H1 (cell line): ENCODE measurements at regions not wholly inside any gene's neighbourhood (a gene's known extent, or its start where the extent isn't known, plus 50 kb on each side); places are given as distances from the start of the nearest gene placed in this dataset.

ENCODE experiments used
- CTCF ChIA-PET: fragments of 300-600 bp; sonication (Branson Sonifier 250); formaldehyde crosslinking; loops from one replicate; lab custom pipeline; 2021; ENCODE audit not compliant: partially characterized antibody; lab: Charles Lee
- POLR2A ChIA-PET: fragments of 300-600 bp; sonication (Branson Sonifier 250); formaldehyde crosslinking; loops from one replicate; lab custom pipeline; 2021; ENCODE audit warnings: inconsistent platforms; ENCODE audit not compliant: partially characterized antibody; lab: Charles Lee
- DNase-seq, 2 experiments: peaks; one replicate each; pipeline versions ENCODE4 v3.0.0 to v3.0.0-alpha.2; 2010 to 2022; ENCODE audit warnings: low spot score in 2 of 2, low read depth in 1 of 2, mixed read lengths in 1 of 2
- FAIRE-seq: peaks from 2 replicates; lab custom pipeline; 2011; peaks lifted over from hg19 to GRCh38; lab: Jason Lieb, UNC
- H2AFZ ChIP-seq: 2 replicates; pipeline ENCODE4 v1.8.1; 2012; ENCODE audit warnings: low read length, inconsistent platforms
- H2AK5ac ChIP-seq: 2 replicates; pipeline ENCODE4 v1.6.1; 2013; ENCODE audit warnings: low read depth, low read length
- H2BK120ac ChIP-seq: replicated peaks from 2 replicates; pipeline ENCODE3; 2013; ENCODE audit warnings: low read depth, low read length, inconsistent platforms
- H2BK12ac ChIP-seq: 2 replicates; pipeline ENCODE4 v1.6.1; 2013; ENCODE audit warnings: low read depth, low read length
- H2BK15ac ChIP-seq: 2 replicates; pipeline ENCODE4 v1.6.1; 2013; ENCODE audit warnings: low read length
- H2BK20ac ChIP-seq: 2 replicates; pipeline ENCODE4 v1.6.1; 2013; ENCODE audit warnings: low read length
- H2BK5ac ChIP-seq: 2 replicates; pipeline ENCODE4 v1.6.1; 2013; ENCODE audit warnings: low read depth, low read length
- H3K14ac ChIP-seq: 2 replicates; pipeline ENCODE4 v1.6.1; 2013; ENCODE audit warnings: inconsistent platforms; ENCODE audit not compliant: insufficient read length
- H3K18ac ChIP-seq: 2 replicates; pipeline ENCODE4 v1.6.1; 2013; ENCODE audit warnings: low read length; ENCODE audit errors: extremely low read depth
- H3K23ac ChIP-seq: 2 replicates; pipeline ENCODE4 v1.6.1; 2013; ENCODE audit warnings: inconsistent platforms; ENCODE audit not compliant: insufficient read length
- H3K23me2 ChIP-seq: 2 replicates; pipeline ENCODE4 v1.6.1; 2013; ENCODE audit warnings: low read depth, low read length
- H3K27ac ChIP-seq: 2 replicates; pipeline ENCODE4 v1.6.1; 2011; ENCODE audit warnings: low read depth, low read length, inconsistent platforms
- H3K27me3 ChIP-seq, 4 experiments: replicated peaks in 1 of 4; 1 replicate in 1 of 4; 2 replicates in 3 of 4; pipeline versions ENCODE4 v1.6.1 to v1.8.1; 2011 to 2013; ENCODE audit warnings: low read length in 3 of 4, mild to moderate bottlenecking in 3 of 4, inconsistent platforms in 2 of 4, mixed read lengths in 2 of 4, moderate library complexity in 1 of 4; ENCODE audit not compliant: control insufficient read depth in 3 of 4, insufficient read depth in 3 of 4; ENCODE audit errors: extremely low read depth in 1 of 4
- H3K36me3 ChIP-seq, 4 experiments: 2 replicates each; pipeline versions ENCODE4 v1.6.1 to v1.8.1; 2011 to 2013; ENCODE audit warnings: mild to moderate bottlenecking in 4 of 4, low read length in 3 of 4, moderate library complexity in 2 of 4, control low read depth in 1 of 4, inconsistent platforms in 1 of 4; ENCODE audit not compliant: insufficient read depth in 4 of 4, control insufficient read depth in 2 of 4
- H3K4ac ChIP-seq: replicated peaks from 2 replicates; pipeline ENCODE3; 2013; ENCODE audit warnings: low read length, low read depth, mixed read lengths, inconsistent platforms; ENCODE audit not compliant: insufficient read length
- H3K4me1 ChIP-seq, 4 experiments: replicated peaks in 1 of 4; 1 replicate in 1 of 4; 2 replicates in 3 of 4; pipeline versions ENCODE4 v1.6.1 to v1.8.1; 2011 to 2013; ENCODE audit warnings: low read length in 3 of 4, inconsistent platforms in 2 of 4, mixed read lengths in 1 of 4; ENCODE audit not compliant: insufficient read depth in 4 of 4, control insufficient read depth in 3 of 4
- H3K4me2 ChIP-seq, 2 experiments: 2 replicates each; pipeline versions ENCODE4 v1.6.1 to v1.8.1; 2011 to 2013; ENCODE audit warnings: low read depth in 2 of 2, low read length in 2 of 2, control low read depth in 1 of 2, inconsistent platforms in 1 of 2, mild to moderate bottlenecking in 1 of 2; ENCODE audit not compliant: insufficient read depth in 1 of 2
- H3K4me3 ChIP-seq, 4 experiments: fragments of 200-600, 300-600 bp in 1 of 4; sonication (generic), shearing (Covaris generic), sonication (Bioruptor Twin) in 1 of 4; 2 replicates each; pipeline versions ENCODE4 v1.5.1 to v1.8.1; 2011 to 2016; ENCODE audit warnings: low read length in 4 of 4, low read depth in 3 of 4, control low read depth in 2 of 4, inconsistent platforms in 2 of 4, mild to moderate bottlenecking in 2 of 4, mixed read lengths in 1 of 4, moderate library complexity in 1 of 4; ENCODE audit not compliant: insufficient read depth in 2 of 4; ENCODE audit errors: extremely low read depth in 1 of 4
- H3K56ac ChIP-seq: replicated peaks from 2 replicates; pipeline ENCODE3; 2013; ENCODE audit warnings: low read depth, mild to moderate bottlenecking, mixed read lengths, low read length, inconsistent platforms; ENCODE audit not compliant: insufficient read length
- H3K79me1 ChIP-seq: 2 replicates; pipeline ENCODE4 v1.6.1; 2013; ENCODE audit warnings: low read depth, low read length, control low read depth
- H3K79me2 ChIP-seq, 2 experiments: 2 replicates each; pipeline versions ENCODE4 v1.6.1 to v1.8.1; 2012 to 2013; ENCODE audit warnings: low read length in 2 of 2, mild to moderate bottlenecking in 2 of 2, inconsistent platforms in 1 of 2; ENCODE audit not compliant: insufficient read depth in 2 of 2, control insufficient read depth in 1 of 2
- H3K9ac ChIP-seq, 4 experiments: replicated peaks in 1 of 4; 1 replicate in 1 of 4; 2 replicates in 3 of 4; pipeline versions ENCODE4 v1.6.1 to v1.8.1; 2011 to 2013; ENCODE audit warnings: low read depth in 3 of 4, low read length in 3 of 4, control low read depth in 2 of 4, mild to moderate bottlenecking in 2 of 4, moderate library complexity in 2 of 4, inconsistent platforms in 1 of 4; ENCODE audit errors: extremely low read depth in 1 of 4
- H3K9me3 ChIP-seq, 2 experiments: 2 replicates each; pipeline versions ENCODE4 v1.6.1 to v1.8.1; 2012 to 2013; ENCODE audit warnings: mild to moderate bottlenecking in 2 of 2, moderate library complexity in 2 of 2, control low read depth in 1 of 2, inconsistent platforms in 1 of 2, low read depth in 1 of 2, low read length in 1 of 2, mixed read lengths in 1 of 2; ENCODE audit not compliant: insufficient read depth in 2 of 2
- H4K20me1 ChIP-seq, 2 experiments: replicated peaks in 1 of 2; 2 replicates each; pipeline versions ENCODE3 to v1.8.1; 2011 to 2013; ENCODE audit warnings: inconsistent platforms in 2 of 2, low read length in 2 of 2, mild to moderate bottlenecking in 1 of 2; ENCODE audit not compliant: insufficient read depth in 2 of 2, control insufficient read depth in 1 of 2
- H4K5ac ChIP-seq: 2 replicates; pipeline ENCODE4 v1.6.1; 2013; ENCODE audit warnings: low read length, low read depth, mixed read lengths, inconsistent platforms; ENCODE audit not compliant: insufficient read length
- H4K8ac ChIP-seq: 2 replicates; pipeline ENCODE4 v1.8.0; 2013; ENCODE audit warnings: mild to moderate bottlenecking, moderate library complexity, low read length, inconsistent platforms; ENCODE audit not compliant: insufficient read depth; ENCODE audit errors: extremely low read depth
- H4K91ac ChIP-seq: replicated peaks from 2 replicates; pipeline ENCODE3; 2013; ENCODE audit warnings: low read length, mixed read lengths, inconsistent platforms; ENCODE audit not compliant: insufficient read length
- ATF2 ChIP-seq: IDR thresholded peaks from 2 replicates; pipeline ENCODE4 v1.6.1; 2012; ENCODE audit warnings: low read length, inconsistent platforms
- ATF3 ChIP-seq: IDR thresholded peaks from 2 replicates; pipeline ENCODE4 v1.6.1; 2011; ENCODE audit warnings: low read depth, mild to moderate bottlenecking, low read length; ENCODE audit not compliant: insufficient read depth
- CREB1 ChIP-seq: IDR thresholded peaks from 2 replicates; pipeline ENCODE4 v1.6.1; 2012; ENCODE audit warnings: inconsistent platforms
- JUND ChIP-seq: IDR thresholded peaks from 2 replicates; pipeline ENCODE4 v1.6.1; 2011; ENCODE audit warnings: mild to moderate bottlenecking, improper control_type of control experiment, low read length
- KDM4A ChIP-seq: IDR thresholded peaks from one replicate; pipeline ENCODE4 v1.7.1; 2012; ENCODE audit warnings: low read depth, mild to moderate bottlenecking, moderate library complexity, low read length, inconsistent platforms; ENCODE audit not compliant: severe bottlenecking
- RBBP5 ChIP-seq: IDR thresholded peaks from 2 replicates; pipeline ENCODE4 v1.7.1; 2012; ENCODE audit warnings: low read depth, mild to moderate bottlenecking, inconsistent platforms, low read length, moderate library complexity, borderline replicate concordance
- SP4 ChIP-seq: IDR thresholded peaks from 2 replicates; pipeline ENCODE4 v1.6.1; 2012; ENCODE audit warnings: low read length, inconsistent platforms
- SUZ12 ChIP-seq: fragments of 200-600 bp; sonication (generic); IDR thresholded peaks from 2 replicates; pipeline ENCODE4 v1.6.1; 2012; ENCODE audit warnings: mild to moderate bottlenecking, inconsistent platforms, low read length, moderate library complexity, mixed read lengths
- ZNF274 ChIP-seq: IDR thresholded peaks from 2 replicates; pipeline ENCODE4 v1.7.0; 2012; ENCODE audit warnings: low read length, borderline replicate concordance; ENCODE audit errors: extremely low read depth
- WGBS, 2 experiments: shearing (Covaris generic) in 1 of 2; methylation state at CpG; one replicate each; pipeline versions ENCODE4 v1.1.6 to v1.1.7; 2013 to 2015; ENCODE audit warnings: low lambda C conversion rate in 2 of 2, mixed read lengths in 2 of 2, inconsistent platforms in 1 of 2, low coverage in 1 of 2, missing lambda C conversion rate in 1 of 2; ENCODE audit not compliant: insufficient replicate concordance in 2 of 2, insufficient coverage in 1 of 2, insufficient read length in 1 of 2; ENCODE audit errors: extremely low coverage in 1 of 2, missing lambda C conversion rate in 1 of 2; 5-methylcytosine and 5-hydroxymethylcytosine counted together

- Histone ChIP-seq H3K4ac (no peak overlapping the region), H2BK20ac (no peak overlapping the region), H3K27me3 (no peaks in the 10 kb centered on the region), H4K5ac (no peak overlapping the region), H3K9me3 (no peaks in the 10 kb centered on the region), H3K79me2 (peaks cover 0 to 46% of the 10 kb centered on the region in 2 experiments; a peak in 2 of 4 replicates), H3K56ac (no peak overlapping the region), H3K27ac (no peak overlapping the region), H3K23me2 (no peaks in the 10 kb centered on the region), H2AK5ac (no peak overlapping the region), H2BK120ac (no peak overlapping the region), H4K8ac (no peak overlapping the region), H3K14ac (no peak overlapping the region), H2BK12ac (no peak overlapping the region), H2BK5ac (no peak overlapping the region), H4K20me1 (no peaks in the 10 kb centered on the region), H3K4me3 (no peak overlapping the region), H3K79me1 (peaks cover 5% of the 10 kb centered on the region; the same call in 1 of the 2 replicates), H3K23ac (no peak overlapping the region), H2BK15ac (no peak overlapping the region), H3K9ac (no peak overlapping the region), H3K18ac (no peak overlapping the region), H4K91ac (no peak overlapping the region), H3K4me2 (no peak overlapping the region), H2AFZ (no peak overlapping the region), H3K4me1 (peaks cover 0 to 3% (median 0%) of the 10 kb centered on the region in 4 experiments; a peak in 4 of 7 replicates), H3K36me3 (no peaks in the 10 kb centered on the region)
- CTCF ChIA-PET: no interaction called here
- POLR2A ChIA-PET: no interaction called here
- 86% methylated on average over 3 of the region's 3 CpGs; no CpG with 5 or more reads in 1 of the 2 experiments for WGBS, 2 experiments
- FAIRE-seq (no peak), DNase-seq (no peak)
- TF ChIP-seq ATF3: no peak
- TF ChIP-seq ZNF274: no peak
- TF ChIP-seq RBBP5: no peak
- TF ChIP-seq KDM4A: no peak
- no peak for TF ChIP-seq ATF2
- TF ChIP-seq SP4: no peak
- no peak for TF ChIP-seq CREB1
- TF ChIP-seq SUZ12: no peak
- no peak for TF ChIP-seq JUND
Measured at GRCh38 chr14:71507681-71508080, 424.5 kb upstream of the RGS6 start.
